GM19455 (cell line): ENCODE measurements at regions not wholly inside any gene's neighbourhood (a gene's known extent, or its start where the extent isn't known, plus 50 kb on each side); places are given as distances from the start of the nearest gene placed in this dataset.

Experiments used
- ATAC-seq: cut with Tn5 transposase; IDR thresholded peaks from one replicate; pipeline ENCODE4 v1.9.1; 2021; ENCODE audit not compliant: unreplicated experiment

DNA sequence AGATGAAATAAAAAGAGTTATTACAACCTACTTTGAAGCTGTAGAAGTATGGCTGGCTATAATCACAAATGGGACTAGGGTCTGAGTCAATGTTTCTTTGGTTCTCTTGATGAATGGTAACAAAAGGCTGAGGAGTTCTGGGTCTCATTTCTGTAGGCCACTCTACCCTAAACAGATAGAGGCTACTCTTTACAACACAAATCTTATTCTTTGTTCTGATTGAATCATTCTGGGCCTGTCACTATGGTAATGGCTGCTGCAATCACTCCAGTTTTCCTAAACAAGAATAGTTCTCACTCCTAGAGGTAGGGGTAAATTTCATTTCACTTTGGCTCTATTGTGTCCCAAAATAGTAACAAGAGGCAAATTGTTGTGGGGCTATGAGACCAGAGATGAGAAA, 1714.3 kb upstream of the PCDH20 start:
- no peak for ATAC-seq

DNA sequence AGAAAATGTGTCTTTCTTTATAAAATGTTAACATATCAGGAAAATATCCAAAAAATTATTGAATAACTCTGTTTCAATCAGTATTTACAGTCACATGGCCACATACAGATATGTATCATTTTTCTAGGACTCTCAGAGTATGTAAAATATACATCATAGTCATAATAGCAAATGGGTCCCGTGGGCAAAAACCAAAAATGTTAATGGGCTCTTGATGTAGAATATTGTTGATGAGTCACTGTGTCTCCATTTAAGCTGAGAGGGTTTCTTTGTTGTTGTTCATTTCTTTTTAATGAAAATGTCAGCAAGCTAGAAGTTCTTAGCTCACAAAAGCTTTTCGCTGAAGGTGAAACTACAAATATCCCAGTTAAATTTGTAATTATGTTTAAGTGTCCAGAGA, 1713.1 kb upstream of the PCDH20 start:
- no peak for ATAC-seq

GRCh38 chr13:63124863-63125262, 1709.2 kb upstream of the PCDH20 start:
- ATAC-seq = no peak

- no peak for ATAC-seq
Observed at GRCh38 chr13:63120883-63121282, 1705.2 kb upstream of the PCDH20 start.

GRCh38 chr13:63117710-63118109, 1702.1 kb upstream of the PCDH20 start:
- ATAC-seq = no peak

DNA sequence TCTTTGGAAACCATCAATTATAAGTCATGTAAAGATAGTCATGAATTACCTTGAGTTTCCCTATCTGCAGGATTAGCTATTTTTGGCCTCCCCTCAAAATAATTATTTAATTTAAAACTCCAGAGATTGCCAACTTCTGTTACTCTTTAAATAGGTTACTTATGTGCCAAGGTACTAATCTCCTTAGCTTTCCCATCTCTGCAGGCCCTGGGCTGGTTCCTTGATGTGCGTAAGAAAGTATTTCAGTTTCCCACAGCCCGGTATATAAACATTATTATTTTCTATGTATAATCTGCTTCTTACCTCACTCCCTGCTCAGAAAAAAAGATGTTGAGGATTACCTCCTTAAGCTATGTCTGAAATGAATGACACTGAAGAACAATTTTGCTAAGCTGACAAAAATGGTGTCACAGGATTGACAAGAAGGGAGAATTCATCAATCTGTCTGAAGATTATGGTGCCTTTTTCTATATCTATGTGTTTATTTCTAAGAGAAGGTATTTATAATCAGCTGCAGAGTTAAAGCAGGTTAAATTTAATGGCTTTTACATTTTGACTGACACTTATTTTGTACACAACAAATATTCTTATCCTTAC, 1697.2 kb upstream of the PCDH20 start:
- no peak for ATAC-seq

DNA sequence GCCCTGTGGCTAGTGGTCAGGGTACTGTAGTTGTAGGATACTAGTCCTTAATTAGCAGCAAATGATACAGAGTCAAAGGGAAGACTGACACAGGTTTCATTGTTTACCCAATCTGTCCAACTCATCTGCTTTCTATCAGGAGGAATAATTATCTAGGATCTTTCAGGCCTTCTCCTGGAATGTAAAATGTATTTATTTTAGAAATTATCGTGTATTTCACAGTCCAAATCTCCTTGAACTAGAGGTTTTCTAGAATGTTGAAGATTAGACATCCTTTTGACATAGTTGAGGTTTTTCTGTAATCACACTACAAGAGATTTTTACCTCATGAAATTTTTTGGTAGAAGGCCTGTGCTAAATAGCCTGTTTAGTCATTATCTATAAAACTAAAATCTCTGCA, 1694.8 kb upstream of the PCDH20 start:
- no peak for ATAC-seq

DNA sequence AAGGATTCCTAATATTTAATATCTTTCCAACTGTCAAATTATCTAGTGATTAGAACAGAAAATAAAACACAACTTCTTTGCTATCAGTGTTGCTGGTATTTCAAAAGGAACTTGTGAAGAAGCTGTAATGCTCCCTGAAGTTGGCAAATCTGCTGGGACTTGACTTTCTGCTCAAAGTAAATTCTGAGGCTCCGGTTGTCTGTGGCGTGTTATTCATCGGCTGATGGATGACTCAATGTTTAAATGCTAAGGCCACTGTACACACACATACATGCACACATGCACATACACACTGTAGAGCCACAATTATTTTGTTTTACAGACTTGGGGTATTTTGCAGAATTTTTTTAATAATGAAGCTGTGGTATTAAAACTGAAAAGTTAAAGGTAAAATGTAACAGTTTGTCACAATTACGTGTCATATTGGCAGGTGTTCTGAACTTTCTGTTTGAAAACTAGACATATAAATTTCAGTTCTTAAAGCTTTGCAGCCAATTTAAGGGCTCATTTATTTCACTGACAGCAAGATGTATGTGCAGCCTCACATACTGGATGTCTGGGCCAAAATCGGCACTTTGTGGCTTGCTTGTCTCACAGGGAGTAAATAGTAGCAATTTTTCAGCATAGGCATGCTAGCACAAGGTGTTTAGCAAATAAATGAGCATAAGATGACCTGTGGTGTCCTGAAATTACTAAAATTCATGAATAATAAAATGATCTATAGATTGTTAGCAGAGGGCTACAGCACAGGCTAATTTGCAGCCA, 1691.7 kb upstream of the PCDH20 start:
- ATAC-seq = no peak

GRCh38 chr13:63094717-63095116, 1679.1 kb upstream of the PCDH20 start:
- no peak for ATAC-seq

GRCh38 chr13:63093907-63094469, 1678.3 kb upstream of the PCDH20 start:
- no peak for ATAC-seq

GRCh38 chr13:63092456-63092855, 1676.8 kb upstream of the PCDH20 start:
- no peak for ATAC-seq

DNA sequence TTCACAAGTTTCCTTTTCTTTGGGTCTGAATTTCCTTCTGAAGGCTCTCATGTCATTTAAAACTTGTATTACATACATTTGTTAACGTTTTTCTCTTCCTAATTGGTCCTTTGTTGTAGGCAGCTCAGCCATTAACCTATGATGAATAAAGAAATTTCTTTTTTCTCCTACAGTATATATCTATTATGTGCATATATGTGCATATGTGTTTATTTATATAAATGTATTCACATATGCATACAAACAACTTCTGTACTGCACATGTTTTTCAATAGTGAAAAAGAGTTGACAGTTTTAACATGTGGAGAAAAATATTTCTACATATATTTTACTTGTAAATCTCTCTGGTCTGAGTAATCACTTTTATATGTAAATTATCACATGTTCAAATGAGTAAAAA, 1674.9 kb upstream of the PCDH20 start:
- no peak for ATAC-seq

GRCh38 chr13:63088226-63088625, 1672.6 kb upstream of the PCDH20 start:
- no peak for ATAC-seq

GRCh38 chr13:63086286-63086685, 1670.6 kb upstream of the PCDH20 start:
- no peak for ATAC-seq

- ATAC-seq = no peak
Observed at GRCh38 chr13:63085851-63086250, 1670.2 kb upstream of the PCDH20 start.

GRCh38 chr13:63081400-63082014, 1665.9 kb upstream of the PCDH20 start:
- ATAC-seq = no peak

DNA sequence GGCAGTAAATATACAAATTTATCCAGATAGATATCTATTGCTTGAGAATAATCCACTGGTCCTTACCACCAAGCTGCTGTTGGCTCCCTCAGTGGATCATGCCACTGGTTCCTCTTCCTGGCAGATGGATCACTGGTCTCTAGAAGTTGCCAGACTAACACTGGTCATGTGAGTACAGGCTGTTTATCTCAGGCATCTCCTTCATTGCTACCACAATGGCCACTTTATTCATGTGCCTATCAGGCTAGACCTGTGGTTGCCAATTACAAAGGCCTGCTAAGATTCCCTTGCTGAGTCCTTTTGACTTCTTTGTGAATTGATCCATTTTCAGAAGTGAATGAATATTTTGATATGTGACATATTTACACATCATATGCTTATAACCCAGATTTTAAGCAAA, 1659.5 kb upstream of the PCDH20 start:
- no peak for ATAC-seq

- no peak for ATAC-seq
Observed at GRCh38 chr13:63050287-63050686, 1634.6 kb upstream of the PCDH20 start.

DNA sequence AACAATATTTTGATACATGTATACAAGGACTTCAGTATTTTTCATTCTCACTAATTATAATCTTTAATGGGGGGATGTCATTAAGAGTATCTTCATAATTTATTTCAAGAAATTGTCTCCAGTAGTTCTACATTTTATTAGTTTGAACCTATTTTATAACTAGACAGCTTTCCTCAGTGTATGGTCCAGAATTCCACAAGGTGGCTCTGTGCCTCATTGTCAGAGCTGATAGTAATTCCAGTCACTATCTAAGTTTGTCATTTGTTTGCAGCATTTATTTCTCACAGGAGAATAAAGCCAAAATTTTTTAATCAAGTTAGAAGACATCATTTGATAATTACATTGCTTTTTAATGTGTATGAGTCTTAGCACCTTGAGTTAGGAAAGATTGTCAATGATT, 1633.0 kb upstream of the PCDH20 start:
- no peak for ATAC-seq

- ATAC-seq = no peak
Observed at GRCh38 chr13:63044589-63045313, 1629.1 kb upstream of the PCDH20 start.

- no peak for ATAC-seq
Observed at GRCh38 chr13:63042686-63043085, 1627.0 kb upstream of the PCDH20 start.
